ENCODE measurements at regions not wholly inside any gene's neighbourhood (a gene's known extent, or its start where the extent isn't known, plus 50 kb on each side); places are given as distances from the start of the nearest gene placed in this dataset.

- DNase-seq, result no peak
- TF ChIP-seq CTCF (IDR thresholded peaks at IDR 0.05) (no peak), EP300 (IDR thresholded peaks at IDR 0.05; ENCODE audit: low read depth) (no peak)
- in situ Hi-C loops (cut with MboI; ENCODE audit: low pct_ligation_motif_present in 1 of 4, low pct_unique_long_range_greater_than_20kb in 1 of 4, low sequenced_read_pairs in 3 of 4) (no loop called here), intact Hi-C loops (cut with DNase I; ENCODE audit: low total_unique reads) (no loop called here)
- H3K9me3 ChIP-seq, result no peaks in the 10 kb centered on the region
- no peaks in the 10 kb centered on the region for H3K27me3 ChIP-seq
- H3K4me1 ChIP-seq, result no peaks in the 10 kb centered on the region
- no peak overlapping the region for H3K27ac ChIP-seq
- H3K4me3 ChIP-seq, result no peak overlapping the region
- WGBS, 2 donors (ENCODE audit: low coverage in 1 of 2), result 64 to 88% methylated on average over 2 of the region's 2 CpGs
- no peaks in the 10 kb centered on the region for H3K36me3 ChIP-seq
Observed at GRCh38 chr6:134866563-134866962, 83.3 kb downstream of the ALDH8A1 start.

GRCh38 chr6:134864558-134864957, 85.3 kb downstream of the ALDH8A1 start:
- H3K36me3 ChIP-seq, result no peaks in the 10 kb centered on the region
- no peak for DNase-seq
- no peaks in the 10 kb centered on the region for H3K4me1 ChIP-seq
- TF ChIP-seq EP300 (IDR thresholded peaks at IDR 0.05; ENCODE audit: low read depth) (no peak), POLR2A (IDR thresholded peaks at IDR 0.05) (no peak), CTCF (IDR thresholded peaks at IDR 0.05) (no peak), POLR2AphosphoS5 (IDR thresholded peaks at IDR 0.05) (no peak)
- WGBS, 2 donors (ENCODE audit: low coverage in 1 of 2), result 60 to 72% methylated on average over 2 to 3 of the region's 3 CpGs
- in situ Hi-C loops (cut with MboI; ENCODE audit: low pct_ligation_motif_present in 1 of 4, low pct_unique_long_range_greater_than_20kb in 1 of 4, low sequenced_read_pairs in 3 of 4) (no loop called here), intact Hi-C loops (cut with DNase I; ENCODE audit: low total_unique reads) (no loop called here)
- H3K4me3 ChIP-seq, result no peak overlapping the region
- no peak overlapping the region for H3K27ac ChIP-seq
- H3K9me3 ChIP-seq, result no peaks in the 10 kb centered on the region
- no peaks in the 10 kb centered on the region for H3K27me3 ChIP-seq

- Histone ChIP-seq H3K4me1 (no peaks in the 10 kb centered on the region), H3K36me3 (no peaks in the 10 kb centered on the region), H3K4me3 (no peak overlapping the region), H3K9me3 (no peaks in the 10 kb centered on the region), H3K27me3 (no peaks in the 10 kb centered on the region), H3K27ac (no peak overlapping the region)
- DNase-seq, result no peak
- no peak for TF ChIP-seq EP300 (IDR thresholded peaks at IDR 0.05; ENCODE audit: low read depth)
- TF ChIP-seq POLR2AphosphoS5 (IDR thresholded peaks at IDR 0.05), result no peak
- TF ChIP-seq CTCF (IDR thresholded peaks at IDR 0.05), result no peak
- no peak for TF ChIP-seq POLR2A (IDR thresholded peaks at IDR 0.05)
- 62 to 78% methylated on average over 8 to 11 of the region's 11 CpGs for WGBS, 2 donors (ENCODE audit: low coverage in 1 of 2)
- intact Hi-C loops (cut with DNase I; ENCODE audit: low total_unique reads) (no loop called here), in situ Hi-C loops (cut with MboI; ENCODE audit: low pct_ligation_motif_present in 1 of 4, low pct_unique_long_range_greater_than_20kb in 1 of 4, low sequenced_read_pairs in 3 of 4) (no loop called here)
Observed at GRCh38 chr6:134863763-134864510, 86.0 kb downstream of the ALDH8A1 start.

- intact Hi-C loops (cut with DNase I; ENCODE audit: low total_unique reads), result no loop called here
- in situ Hi-C loops (cut with MboI; ENCODE audit: low pct_ligation_motif_present in 1 of 4, low pct_unique_long_range_greater_than_20kb in 1 of 4, low sequenced_read_pairs in 3 of 4), result no loop called here
- Histone ChIP-seq H3K9me3 (no peaks in the 10 kb centered on the region), H3K27me3 (no peaks in the 10 kb centered on the region), H3K4me1 (peaks cover 0 to 19% (median 3%) of the 10 kb centered on the region in 4 donors), H3K27ac (peak overlapping the region in 3 of 4 donors; percentile 46 to 53 (median 52)), H3K4me3 (no peak overlapping the region), H3K36me3 (no peaks in the 10 kb centered on the region)
- TF ChIP-seq EP300 (IDR thresholded peaks at IDR 0.05; ENCODE audit: low read depth) (no peak), POLR2A (IDR thresholded peaks at IDR 0.05) (peak; percentile 17), POLR2AphosphoS5 (IDR thresholded peaks at IDR 0.05) (peak in 1 of 3 donors; percentile 47), CTCF (IDR thresholded peaks at IDR 0.05) (no peak)
- peak; percentile 30 for DNase-seq
- WGBS, 2 donors (ENCODE audit: low coverage in 1 of 2), result 29 to 51% methylated on average over 1 to 3 of the region's 3 CpGs
Observed at GRCh38 chr6:134854366-134854765, 95.5 kb downstream of the ALDH8A1 start.

All from transverse colon (tissue), 4 donors.